HG03196 (cell line): ENCODE measurements at regions not wholly inside any gene's neighbourhood (a gene's known extent, or its start where the extent isn't known, plus 50 kb on each side); places are given as distances from the start of the nearest gene placed in this dataset.
"Not testable (repeated sequence)": the region's sequence is repeated elsewhere in the genome, so short reads cannot be mapped to it uniquely, and the experiment has no call there.

Source experiments
- ATAC-seq: cut with Tn5 transposase; IDR thresholded peaks from one replicate; pipeline ENCODE4 v1.9.1; 2021; ENCODE audit not compliant: unreplicated experiment

GRCh38 chr10:121263431-121263783 lies 334.8 kb downstream of the FGFR2 start:
- ATAC-seq, result no peak

GRCh38 chr10:121265360-121266123 lies 332.7 kb downstream of the FGFR2 start:
- no peak for ATAC-seq

- no peak for ATAC-seq
Measured at GRCh38 chr10:121266370-121266769, 331.9 kb downstream of the FGFR2 start.

- no peak for ATAC-seq
Measured at GRCh38 chr10:121267236-121268003, 330.8 kb downstream of the FGFR2 start.

GRCh38 chr10:121268363-121268762 lies 329.9 kb downstream of the FGFR2 start:
- ATAC-seq, result no peak

GRCh38 chr10:121268863-121269432 lies 329.3 kb downstream of the FGFR2 start:
- ATAC-seq, result no peak

GRCh38 chr10:121270906-121271305 lies 327.3 kb downstream of the FGFR2 start:
- no peak for ATAC-seq

GRCh38 chr10:121276046-121276445 lies 322.2 kb downstream of the FGFR2 start:
- no peak for ATAC-seq

GRCh38 chr10:121276822-121277221 lies 321.4 kb downstream of the FGFR2 start:
- no peak for ATAC-seq

- ATAC-seq, result not testable (repeated sequence)
Measured at GRCh38 chr10:121278386-121278785, 319.9 kb downstream of the FGFR2 start.

GRCh38 chr10:121281576-121281975 lies 316.7 kb downstream of the FGFR2 start:
- no peak for ATAC-seq

GRCh38 chr10:121282264-121282663 lies 316.0 kb downstream of the FGFR2 start:
- no peak for ATAC-seq

GRCh38 chr10:121282797-121283515 lies 315.3 kb downstream of the FGFR2 start:
- no peak for ATAC-seq

GRCh38 chr10:121284936-121285335 lies 313.3 kb downstream of the FGFR2 start:
- no peak for ATAC-seq

GRCh38 chr10:121285406-121286196 lies 312.6 kb downstream of the FGFR2 start:
- no peak for ATAC-seq

- ATAC-seq, result no peak
Measured at GRCh38 chr10:121288011-121288410, 310.2 kb downstream of the FGFR2 start.

- no peak for ATAC-seq
Measured at GRCh38 chr10:121288864-121289661, 309.2 kb downstream of the FGFR2 start.

- no peak for ATAC-seq
Measured at GRCh38 chr10:121289800-121290199, 308.4 kb downstream of the FGFR2 start.

GRCh38 chr10:121290674-121291073 lies 307.6 kb downstream of the FGFR2 start:
- no peak for ATAC-seq

- ATAC-seq, result no peak
Measured at GRCh38 chr10:121291376-121291775, 306.9 kb downstream of the FGFR2 start.
